IMR-90 (cell line): ENCODE measurements at regions not wholly inside any gene's neighbourhood (a gene's known extent, or its start where the extent isn't known, plus 50 kb on each side); places are given as distances from the start of the nearest gene placed in this dataset.

Experiments
- ATAC-seq: fragments of 200-7000 bp; cut with Tn5 transposase; 2 replicates; pipeline ENCODE4 v1.9.1; 2020; ENCODE audit warnings: low read depth, mild to moderate bottlenecking, moderate library complexity
- BruUV-seq: library from RNA; stranded (reverse); fragments of 400-500 nt; replicated peaks from 2 replicates; lab custom pipeline; 2021; lab: Mats Ljungman, UMichigan
- CTCF ChIA-PET: fragments of 300-600 bp; formaldehyde crosslinking; extraction: SDS; loops from one replicate; lab custom pipeline; 2021; ENCODE audit warnings: antibody characterized with exemption; lab: Yijun Ruan, JAX
- POLR2A ChIA-PET: fragments of 300-600 bp; sonication (Branson Sonifier 250); formaldehyde crosslinking; loops from one replicate; lab custom pipeline; 2022; ENCODE audit warnings: antibody characterized with exemption; ENCODE audit not compliant: unreplicated experiment; lab: Charles Lee
- DNase-seq: peaks from one replicate; pipeline ENCODE4 v3.0.0; 2013
- H2AFZ ChIP-seq: replicated peaks from 2 replicates; pipeline ENCODE3; 2013; ENCODE audit warnings: low read length, mild to moderate bottlenecking; ENCODE audit not compliant: poor library complexity
- H2AK5ac ChIP-seq: 2 replicates; pipeline ENCODE4 v1.6.1; 2013; ENCODE audit warnings: low read depth, low read length, inconsistent platforms
- H2AK9ac ChIP-seq: replicated peaks from 2 replicates; pipeline ENCODE3; 2013; ENCODE audit warnings: mild to moderate bottlenecking, low read depth, low read length, moderate library complexity; ENCODE audit not compliant: poor library complexity
- H2BK120ac ChIP-seq: 2 replicates; pipeline ENCODE4 v1.6.1; 2013; ENCODE audit warnings: low read depth, low read length, inconsistent platforms
- H2BK15ac ChIP-seq: 3 replicates; pipeline ENCODE4 v1.6.1; 2013; ENCODE audit warnings: low read depth, low read length, inconsistent platforms
- H2BK20ac ChIP-seq: 2 replicates; pipeline ENCODE4 v1.6.1; 2013; ENCODE audit warnings: low read depth, mild to moderate bottlenecking, inconsistent platforms, low read length, moderate library complexity
- H2BK5ac ChIP-seq: 2 replicates; pipeline ENCODE4 v1.6.1; 2013; ENCODE audit warnings: mild to moderate bottlenecking, low read depth, low read length, inconsistent platforms; ENCODE audit not compliant: poor library complexity, severe bottlenecking
- H3K14ac ChIP-seq: replicated peaks from 2 replicates; pipeline ENCODE4 v1.6.1; 2013; ENCODE audit warnings: low read depth, low read length, inconsistent platforms
- H3K18ac ChIP-seq: 2 replicates; pipeline ENCODE4 v1.6.1; 2013; ENCODE audit warnings: low read depth, low read length, control low read depth
- H3K23ac ChIP-seq: 2 replicates; pipeline ENCODE4 v1.6.1; 2013; ENCODE audit warnings: low read depth, low read length, inconsistent platforms
- H3K27ac ChIP-seq: 2 replicates; pipeline ENCODE4 v1.5.1; 2013; ENCODE audit warnings: mild to moderate bottlenecking, control low read depth, low read length; ENCODE audit not compliant: insufficient read depth
- H3K27me3 ChIP-seq: 2 replicates; pipeline ENCODE4 v1.6.1; 2013; ENCODE audit warnings: low read length; ENCODE audit not compliant: control insufficient read depth, insufficient read depth
- H3K36me3 ChIP-seq: 2 replicates; pipeline ENCODE4 v1.6.1; 2013; ENCODE audit warnings: low read length, mixed read lengths; ENCODE audit not compliant: control insufficient read depth, insufficient read depth
- H3K4ac ChIP-seq: 2 replicates; pipeline ENCODE4 v1.6.1; 2013; ENCODE audit warnings: low read depth, low read length, inconsistent platforms
- H3K4me1 ChIP-seq: 2 replicates; pipeline ENCODE4 v1.6.1; 2013; ENCODE audit warnings: low read length, mixed read lengths; ENCODE audit not compliant: control insufficient read depth, insufficient read depth
- H3K4me2 ChIP-seq: 2 replicates; pipeline ENCODE4 v1.6.1; 2013; ENCODE audit warnings: low read depth, mild to moderate bottlenecking, control low read depth, low read length, moderate library complexity
- H3K4me3 ChIP-seq: 2 replicates; pipeline ENCODE4 v1.5.1; 2013; ENCODE audit warnings: low read depth, mild to moderate bottlenecking, control low read depth, low read length, moderate library complexity; ENCODE audit not compliant: insufficient read depth
- H3K56ac ChIP-seq: 2 replicates; pipeline ENCODE4 v1.6.1; 2013; ENCODE audit warnings: low read length, inconsistent platforms; ENCODE audit not compliant: insufficient read depth; ENCODE audit errors: extremely low read depth
- H3K79me1 ChIP-seq, 2 experiments: 2 replicates each; pipeline ENCODE4 v1.6.1; 2013; ENCODE audit warnings: low read length in 2 of 2, inconsistent platforms in 1 of 2, low read depth in 1 of 2
- H3K9ac ChIP-seq: 2 replicates; pipeline ENCODE4 v1.6.1; 2013; ENCODE audit warnings: low read depth, low read length, control low read depth
- H3K9me1 ChIP-seq: 2 replicates; pipeline ENCODE4 v1.6.1; 2013; ENCODE audit warnings: low read length, inconsistent platforms; ENCODE audit not compliant: insufficient read depth
- H3K9me3 ChIP-seq: 2 replicates; pipeline ENCODE4 v1.6.1; 2013; ENCODE audit warnings: low read length; ENCODE audit not compliant: control insufficient read depth, insufficient read depth
- H4K20me1 ChIP-seq: 2 replicates; pipeline ENCODE4 v1.6.1; 2013; ENCODE audit warnings: low read length, inconsistent platforms; ENCODE audit not compliant: insufficient read depth
- H4K5ac ChIP-seq: 2 replicates; pipeline ENCODE4 v1.6.1; 2013; ENCODE audit warnings: mild to moderate bottlenecking, low read depth, low read length, control low read depth
- H4K8ac ChIP-seq, 2 experiments: 2 replicates each; pipeline ENCODE4 v1.6.1; 2013; ENCODE audit warnings: low read depth in 2 of 2, low read length in 2 of 2, control low read depth in 1 of 2, inconsistent platforms in 1 of 2
- H4K91ac ChIP-seq: 2 replicates; pipeline ENCODE4 v1.6.1; 2013; ENCODE audit warnings: low read depth, low read length, inconsistent platforms; ENCODE audit not compliant: insufficient read depth
- CEBPB ChIP-seq: IDR thresholded peaks from 2 replicates; pipeline ENCODE4 v1.6.1; 2012; ENCODE audit warnings: low read depth, low read length, improper control_type of control experiment
- FOS ChIP-seq: fragments of 150-350 bp; IDR thresholded peaks from 2 replicates; pipeline ENCODE4 v1.6.1; 2016; ENCODE audit warnings: low read depth, low read length
- MAFK ChIP-seq: IDR thresholded peaks from 2 replicates; pipeline ENCODE4 v1.6.1; 2012; ENCODE audit warnings: low read depth, low read length, improper control_type of control experiment
- MXI1 ChIP-seq: IDR thresholded peaks from 2 replicates; pipeline ENCODE4 v1.6.1; 2012; ENCODE audit warnings: low read depth, mild to moderate bottlenecking, low read length, moderate library complexity, borderline replicate concordance
- RCOR1 ChIP-seq: IDR thresholded peaks from 2 replicates; pipeline ENCODE4 v1.6.1; 2012; ENCODE audit warnings: mild to moderate bottlenecking, low read length, improper control_type of control experiment; ENCODE audit not compliant: insufficient replicate concordance
- WGBS, 2 experiments: methylation state at CpG; one replicate each; pipeline versions ENCODE4 v1.1.5 to v1.1.7; 2013; ENCODE audit warnings: missing lambda C conversion rate in 2 of 2; ENCODE audit not compliant: insufficient read length in 1 of 2; ENCODE audit errors: extremely low coverage in 2 of 2; 5-methylcytosine and 5-hydroxymethylcytosine counted together
- dilution Hi-C: fragments of 300-500 bp; cut with HindIII; formaldehyde crosslinking; loops from one replicate; pipeline ENCODE4 v1.14.3; 2018; ENCODE audit warnings: low sequenced_read_pairs; ENCODE audit not compliant: unreplicated experiment
- in situ Hi-C: fragments of 300-500 bp; cut with MboI; formaldehyde crosslinking; loops from 3 replicates; pipeline ENCODE4 v1.14.3; 2019; ENCODE audit warnings: low sequenced_read_pairs, inconsistent platforms, mixed read lengths
- intact Hi-C: fragments of 100-400 bp; cut with micrococcal nuclease; formaldehyde crosslinking; loops from 2 replicates; pipeline ENCODE4 v1.10.0; 2022
- TF ChIP-seq, protein P1 (sequence below): fragments of 150-350 bp; IDR thresholded peaks from 2 replicates; pipeline ENCODE4 v1.6.1; 2017; ENCODE audit warnings: mild to moderate bottlenecking, antibody characterized with exemption, low read length, low read depth

DNA sequence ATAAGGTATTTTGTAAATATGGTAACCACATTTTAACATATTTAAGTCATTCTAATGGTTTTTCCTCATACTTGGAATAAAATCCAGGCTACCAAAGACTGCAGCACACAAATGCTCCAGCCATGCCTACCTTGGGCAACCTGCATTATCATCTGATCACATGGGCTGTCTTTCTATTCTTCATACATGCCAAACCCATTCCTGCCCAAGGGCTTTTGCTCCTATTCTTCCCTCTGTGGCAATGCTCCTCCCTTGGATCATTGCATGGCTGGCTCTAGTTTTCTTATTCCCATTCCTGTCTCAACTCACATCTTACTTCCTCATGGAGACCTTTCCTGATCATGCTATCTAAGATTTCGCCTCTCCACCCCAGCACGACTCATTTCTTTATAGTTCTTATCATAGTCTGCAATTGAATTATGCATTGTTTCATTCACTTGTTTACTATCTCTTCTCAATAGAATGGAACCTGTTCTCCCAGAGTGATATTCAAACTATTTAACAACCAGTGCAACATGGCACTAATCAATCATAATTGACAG lies 54.9 kb upstream of the C5orf46 start:
- ATAC-seq (no peak), DNase-seq (no peak)
- Histone ChIP-seq H3K4ac (no peak overlapping the region), H3K9me3 (no peaks in the 10 kb centered on the region), H3K27ac (no peak overlapping the region), H4K5ac (no peak overlapping the region), H2BK5ac (no peak overlapping the region), H2BK20ac (no peak overlapping the region), H3K4me2 (no peak overlapping the region), H3K14ac (no peak overlapping the region), H3K36me3 (no peaks in the 10 kb centered on the region), H4K91ac (no peak overlapping the region), H3K23ac (no peak overlapping the region), H4K8ac (no peak overlapping the region), H2BK15ac (no peak overlapping the region), H3K79me1 (no peaks in the 10 kb centered on the region), H3K9ac (no peak overlapping the region), H3K18ac (no peak overlapping the region), H3K9me1 (no peaks in the 10 kb centered on the region), H2BK120ac (no peak overlapping the region), H2AFZ (no peak overlapping the region), H3K4me1 (no peaks in the 10 kb centered on the region), H2AK5ac (no peak overlapping the region), H3K27me3 (no peaks in the 10 kb centered on the region), H4K20me1 (no peaks in the 10 kb centered on the region), H3K4me3 (no peak overlapping the region), H3K56ac (no peak overlapping the region), H2AK9ac (no peak overlapping the region)
- dilution Hi-C loops (no loop called here), intact Hi-C loops (no loop called here), in situ Hi-C loops (no loop called here)
- WGBS, 2 experiments: 40% methylated on average over 1 of the region's 2 CpGs; no CpG with 5 or more reads in 1 of the 2 experiments
- no TSS peak for BruUV-seq
- TF ChIP-seq FOS (no peak), MXI1 (no peak), RCOR1 (no peak), CEBPB (no peak), MAFK (no peak)
- TF ChIP-seq, protein P1, sequence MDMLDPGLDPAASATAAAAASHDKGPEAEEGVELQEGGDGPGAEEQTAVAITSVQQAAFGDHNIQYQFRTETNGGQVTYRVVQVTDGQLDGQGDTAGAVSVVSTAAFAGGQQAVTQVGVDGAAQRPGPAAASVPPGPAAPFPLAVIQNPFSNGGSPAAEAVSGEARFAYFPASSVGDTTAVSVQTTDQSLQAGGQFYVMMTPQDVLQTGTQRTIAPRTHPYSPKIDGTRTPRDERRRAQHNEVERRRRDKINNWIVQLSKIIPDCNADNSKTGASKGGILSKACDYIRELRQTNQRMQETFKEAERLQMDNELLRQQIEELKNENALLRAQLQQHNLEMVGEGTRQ: no peak
- ChIA-PET POLR2A (no interaction called here), CTCF (no interaction called here)
